ENCODE measurements at regions not wholly inside any gene's neighbourhood (a gene's known extent, or its start where the extent isn't known, plus 50 kb on each side); places are given as distances from the start of the nearest gene placed in this dataset.
A peak's percentile ranks its signal among the peaks of the same experiment; 100 is the strongest.

- no peaks in the 10 kb centered on the region for H3K27me3 ChIP-seq (replicated peaks in 1 of 4; ENCODE audit: control insufficient read depth in 3 of 4, extremely low read depth in 1 of 4, insufficient read depth in 3 of 4, low read length in 3 of 4)
- POLR2A ChIA-PET (ENCODE audit: partially characterized antibody), result no interaction called here
- H3K4ac ChIP-seq (replicated peaks; ENCODE audit: insufficient read length, low read depth, low read length), result no peak overlapping the region
- TF ChIP-seq GTF2F1 (IDR thresholded peaks at IDR 0.05; ENCODE audit: borderline replicate concordance, low read depth, low read length) (no peak), BACH1 (IDR thresholded peaks at IDR 0.05; ENCODE audit: low read length) (no peak), POLR2A (IDR thresholded peaks at IDR 0.05; ENCODE audit: control extremely low read depth in 1 of 2, low read depth in 2 of 2, low read length in 2 of 2) (no peak), TEAD4 (IDR thresholded peaks at IDR 0.05; ENCODE audit: low read depth, low read length) (no peak), TCF12 (IDR thresholded peaks at IDR 0.05; ENCODE audit: low read depth, low read length) (no peak), CBX5 (IDR thresholded peaks at IDR 0.05; ENCODE audit: low read depth, low read length) (no peak), KDM1A (IDR thresholded peaks at IDR 0.05; ENCODE audit: borderline replicate concordance, low read length) (no peak), MAX (IDR thresholded peaks at IDR 0.05) (no peak), NANOG (IDR thresholded peaks at IDR 0.05; ENCODE audit: insufficient read depth, low read depth, low read length, poor library complexity, severe bottlenecking) (no peak), CBX8 (IDR thresholded peaks at IDR 0.05; ENCODE audit: borderline replicate concordance, low read depth, low read length) (no peak), NRF1 (IDR thresholded peaks at IDR 0.05; ENCODE audit: low read depth, low read length) (no peak), USF2 (IDR thresholded peaks at IDR 0.05; ENCODE audit: low read length) (no peak), ATF2 (IDR thresholded peaks at IDR 0.05; ENCODE audit: low read length) (no peak)
Measured at GRCh38 chr9:71521132-71521531, 247.2 kb downstream of the CEMIP2 start.

More at GRCh38 chr9:71521132-71521531, 247.2 kb downstream of the CEMIP2 start:
- no peak overlapping the region for H3K56ac ChIP-seq (replicated peaks; ENCODE audit: insufficient read length, low read depth, low read length)
- no peak overlapping the region for H2BK15ac ChIP-seq (ENCODE audit: low read length)
- H3K79me2 ChIP-seq (ENCODE audit: control insufficient read depth in 1 of 2, insufficient read depth in 2 of 2, low read length in 2 of 2), result no peaks in the 10 kb centered on the region
- H3K27ac ChIP-seq (ENCODE audit: low read depth, low read length), result no peak overlapping the region
- H4K8ac ChIP-seq (ENCODE audit: extremely low read depth, insufficient read depth, low read length), result no peak overlapping the region
- no peak overlapping the region for H2BK5ac ChIP-seq (ENCODE audit: low read depth, low read length)
- no peaks in the 10 kb centered on the region for H4K20me1 ChIP-seq (replicated peaks in 1 of 2; ENCODE audit: control insufficient read depth in 1 of 2, insufficient read depth in 2 of 2, low read length in 2 of 2)
- H3K23ac ChIP-seq (ENCODE audit: insufficient read length), result no peak overlapping the region
- no peak overlapping the region for H4K91ac ChIP-seq (replicated peaks; ENCODE audit: insufficient read length, low read length)
- H3K9ac ChIP-seq (replicated peaks in 1 of 4; ENCODE audit: extremely low read depth in 1 of 4, low read depth in 3 of 4, low read length in 3 of 4), result no peak overlapping the region
- peaks cover 3 to 15% (median 7%) of the 10 kb centered on the region in 4 experiments for H3K4me1 ChIP-seq (replicated peaks in 1 of 4; ENCODE audit: control insufficient read depth in 3 of 4, insufficient read depth in 4 of 4, low read length in 3 of 4)
- no peak overlapping the region for H2BK120ac ChIP-seq (replicated peaks; ENCODE audit: low read depth, low read length)
- no peak overlapping the region for H3K18ac ChIP-seq (ENCODE audit: extremely low read depth, low read length)
- no peaks in the 10 kb centered on the region for H3K79me1 ChIP-seq (ENCODE audit: low read depth, low read length)
- H3K23me2 ChIP-seq (ENCODE audit: low read depth, low read length), result no peaks in the 10 kb centered on the region
- CTCF ChIA-PET (ENCODE audit: partially characterized antibody), result no interaction called here
- no peak overlapping the region for H2AK5ac ChIP-seq (ENCODE audit: low read depth, low read length)
- 76% methylated on average over 3 of the region's 3 CpGs; no CpG with 5 or more reads in 1 of the 2 experiments for WGBS, 2 experiments (ENCODE audit: extremely low coverage in 1 of 2, insufficient coverage in 1 of 2, insufficient read length in 1 of 2, insufficient replicate concordance in 2 of 2, low coverage in 1 of 2, low lambda C conversion rate in 2 of 2, missing lambda C conversion rate in 1 of 2)
- 0 out of 2 replicates have a peak overlapping the region, but pooled peaks have one; percentile 40 for H2BK20ac ChIP-seq (ENCODE audit: low read length)
- no peak overlapping the region for H3K4me2 ChIP-seq (ENCODE audit: insufficient read depth in 1 of 2, low read depth in 2 of 2, low read length in 2 of 2)
- H3K4me3 ChIP-seq (ENCODE audit: extremely low read depth in 1 of 4, insufficient read depth in 2 of 4, low read depth in 3 of 4, low read length in 4 of 4), result no peak overlapping the region
- no peaks in the 10 kb centered on the region for H3K36me3 ChIP-seq (ENCODE audit: control insufficient read depth in 2 of 4, insufficient read depth in 4 of 4, low read length in 3 of 4)
- H2BK12ac ChIP-seq (ENCODE audit: low read depth, low read length), result no peak overlapping the region
- DNase-seq (ENCODE audit: low read depth in 1 of 2, low spot score in 2 of 2), result no peak
- no peak overlapping the region for H3K14ac ChIP-seq (ENCODE audit: insufficient read length)
- H4K5ac ChIP-seq (ENCODE audit: insufficient read length, low read depth, low read length), result no peak overlapping the region
- H3K9me3 ChIP-seq (ENCODE audit: insufficient read depth in 2 of 2, low read depth in 1 of 2, low read length in 1 of 2), result no peaks in the 10 kb centered on the region
- H2AFZ ChIP-seq (ENCODE audit: low read length), result no peak overlapping the region
- FAIRE-seq, result no peak
